Left cardiac atrium (tissue), 4 donors: ENCODE measurements at regions not wholly inside any gene's neighbourhood (a gene's known extent, or its start where the extent isn't known, plus 50 kb on each side); places are given as distances from the start of the nearest gene placed in this dataset.

Experiments used
- ATAC-seq, 2 donors: fragments of 200-7000 bp; cut with Tn5 transposase; one replicate each; pipeline ENCODE4 v1.9.1; 2020; ENCODE audit warnings: mild to moderate bottlenecking in 2 of 2, moderate library complexity in 2 of 2
- DNase-seq: peaks from one replicate; pipeline ENCODE4 v3.0.0-alpha.2; 2020
- intact Hi-C, 2 donors: fragments of 100-400 bp; cut with DNase I; formaldehyde crosslinking; loops; one replicate each; pipeline versions ENCODE4 v1.14.1 to v1.15.1; 2022 to 2023
- donor health status: DM: no; HTN: yes; CAD: no.
- donor health status: DM: no; HTN: yes; CAD: no; lungs with severe emphysema.
- donor health status: DM: yes; HTN: yes; CAD: no.
- donor health status: Dilated cardiomyopathy.

DNA sequence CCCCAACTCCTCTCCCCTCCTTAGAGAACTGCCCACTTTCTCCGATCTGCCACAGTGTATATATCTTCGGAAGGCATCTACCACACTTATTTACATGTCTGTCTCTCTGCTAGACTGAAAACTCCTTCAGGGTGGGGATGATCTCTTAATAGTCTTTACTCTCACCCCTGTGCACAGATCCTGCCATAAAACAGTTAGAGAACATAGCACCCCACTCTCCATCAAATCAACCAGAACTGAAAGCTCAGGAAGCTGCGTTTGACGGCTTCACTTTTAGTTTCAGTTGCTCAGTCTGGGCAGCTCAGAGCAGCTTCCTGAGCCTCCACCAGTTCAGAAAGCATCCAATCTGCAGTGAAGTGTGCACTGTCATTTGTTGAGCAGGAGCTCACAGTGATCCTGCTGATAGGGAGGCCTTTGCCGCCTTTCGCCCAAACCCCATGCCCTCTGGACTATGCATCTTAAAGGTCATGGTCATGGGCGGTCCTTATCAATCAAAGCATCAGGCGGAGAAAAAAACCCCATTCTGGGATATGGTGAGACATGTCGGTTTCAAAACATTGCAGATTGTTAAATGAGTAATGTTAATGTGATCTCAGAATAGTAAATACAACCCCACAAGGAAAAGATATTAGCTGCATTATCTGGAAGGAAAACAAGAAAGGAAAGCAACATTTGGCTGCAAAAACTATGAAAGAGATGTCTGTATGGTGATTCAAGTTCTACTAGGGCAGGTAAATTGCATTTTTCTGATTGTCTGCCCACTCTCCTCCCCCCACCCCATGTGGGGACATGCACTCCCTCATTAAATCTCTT lies 167.1 kb upstream of the ADO start:
- DNase-seq (peak; percentile 24), ATAC-seq (peak; percentile 66 to 82)
- intact Hi-C loops = loop anchor here in 1 of 2 donors (5.0 kb wide), 1 partner anchor 180 kb away; the partner anchor contains the start of gene EGR2

DNA sequence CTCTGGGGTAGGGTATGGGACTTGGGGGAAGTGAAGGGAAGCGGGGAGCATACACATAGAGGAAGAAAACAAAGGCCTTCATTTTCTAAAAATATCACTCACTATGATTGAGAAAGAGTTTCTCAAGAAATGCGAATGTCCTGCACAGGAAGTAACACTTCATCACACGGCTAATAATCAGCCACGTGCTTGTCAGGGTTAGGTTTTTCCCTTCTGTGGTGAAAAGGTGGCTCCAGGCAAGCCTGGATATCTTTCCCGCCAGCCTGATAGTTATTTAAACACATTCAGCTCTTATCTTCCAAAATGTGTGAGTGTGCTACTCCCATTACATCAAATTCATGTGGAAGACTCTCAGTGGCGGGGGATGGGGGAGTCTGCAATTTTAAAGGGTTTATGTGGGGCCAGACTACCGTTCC lies 166.4 kb upstream of the ADO start:
- peak; percentile 28 for DNase-seq
- intact Hi-C loops = loop anchor here in 1 of 2 donors (5.0 kb wide), 1 partner anchor 179 kb away; the partner anchor contains the start of gene EGR2
- ATAC-seq = peak; percentile 79 to 82

- no peak for ATAC-seq
- intact Hi-C loops = loop anchor here in 1 of 2 donors (5.0 kb wide), 1 partner anchor 178 kb away; the partner anchor contains the start of gene EGR2
These were observed 165.4 kb upstream of the ADO start for GRCh38 chr10:62639144-62639543.

GRCh38 chr10:62640411-62640810 lies 164.1 kb upstream of the ADO start:
- peak in 1 of 2 donors; percentile 33 for ATAC-seq

More at GRCh38 chr10:62639144-62639543, 165.4 kb upstream of the ADO start:
- no peak for DNase-seq

DNA sequence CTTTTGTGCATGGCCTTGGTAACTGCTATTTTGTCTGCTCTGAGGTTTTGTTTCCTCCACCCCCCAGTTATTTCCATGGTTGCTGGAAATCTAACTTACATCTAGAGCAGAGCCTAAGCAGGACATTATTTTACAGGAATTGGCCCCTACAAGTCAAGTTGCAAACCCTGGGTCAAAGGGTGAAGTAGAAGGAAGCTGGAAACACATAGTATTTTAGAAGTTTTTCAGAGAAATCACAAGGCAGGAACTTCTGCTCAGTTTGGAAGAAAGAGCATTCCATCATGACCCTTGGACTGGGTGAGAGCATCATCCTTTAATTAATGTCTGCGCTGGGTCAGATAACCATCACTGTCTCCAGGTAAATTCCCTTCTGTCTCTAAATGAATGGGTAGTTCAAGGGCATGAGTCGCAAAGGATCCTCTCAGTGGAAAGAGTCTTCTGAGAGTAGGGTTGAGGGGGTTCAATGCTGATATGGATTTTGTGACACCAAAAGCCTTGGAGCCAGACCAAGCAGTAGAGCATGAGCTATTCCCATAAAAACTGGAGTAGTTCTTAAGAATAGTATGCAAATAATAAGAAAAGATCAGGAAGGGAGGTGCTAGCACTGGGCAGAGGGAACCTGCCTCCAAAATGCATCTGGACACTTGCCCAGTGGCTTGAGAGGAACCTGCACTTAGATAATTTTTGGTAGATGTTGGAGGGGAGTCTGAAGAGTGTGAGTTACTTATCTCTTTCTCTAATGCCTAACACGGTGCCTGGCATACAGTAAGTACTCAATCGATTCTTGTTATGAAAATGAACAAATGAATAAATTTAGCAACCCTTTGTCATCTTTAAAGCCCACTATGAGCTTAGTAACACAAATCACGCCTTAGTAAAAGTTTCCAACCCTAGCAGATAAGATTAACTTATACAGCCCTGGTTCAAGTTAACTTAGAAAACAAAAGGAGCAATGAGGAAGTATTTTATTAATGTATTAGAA lies 160.6 kb upstream of the ADO start:
- no peak for ATAC-seq
- intact Hi-C loops = no loop called here
- no peak for DNase-seq

More at GRCh38 chr10:62640411-62640810, 164.1 kb upstream of the ADO start:
- DNase-seq = peak; percentile 32
- intact Hi-C loops = no loop called here

GRCh38 chr10:62647375-62648092 lies 157.0 kb upstream of the ADO start:
- DNase-seq (no peak), ATAC-seq (no peak)
- intact Hi-C loops = no loop called here

- intact Hi-C loops = no loop called here
- ATAC-seq (no peak), DNase-seq (no peak)
These were observed 155.6 kb upstream of the ADO start for GRCh38 chr10:62648921-62649320.

DNA sequence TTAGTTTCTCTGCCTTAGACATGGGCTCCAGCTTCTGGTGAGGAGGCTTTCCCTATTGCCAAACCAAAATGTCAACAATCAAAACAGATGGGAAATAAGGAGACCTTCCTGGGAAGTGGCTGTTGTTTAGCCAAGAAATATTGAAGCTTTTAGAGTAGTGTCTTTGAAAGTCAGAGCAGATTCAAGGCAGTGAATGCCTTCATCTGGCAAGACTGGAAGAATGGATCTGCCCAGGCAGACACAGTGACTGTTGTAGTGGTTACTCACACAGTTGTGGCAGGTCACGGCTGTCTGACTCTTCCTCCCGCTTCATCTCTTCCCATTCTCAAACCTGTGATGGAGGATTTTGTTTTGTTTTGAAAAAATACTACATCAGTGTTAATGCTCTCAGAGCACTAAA lies 154.1 kb upstream of the ADO start:
- intact Hi-C loops = no loop called here
- ATAC-seq = no peak
- DNase-seq = no peak

DNA sequence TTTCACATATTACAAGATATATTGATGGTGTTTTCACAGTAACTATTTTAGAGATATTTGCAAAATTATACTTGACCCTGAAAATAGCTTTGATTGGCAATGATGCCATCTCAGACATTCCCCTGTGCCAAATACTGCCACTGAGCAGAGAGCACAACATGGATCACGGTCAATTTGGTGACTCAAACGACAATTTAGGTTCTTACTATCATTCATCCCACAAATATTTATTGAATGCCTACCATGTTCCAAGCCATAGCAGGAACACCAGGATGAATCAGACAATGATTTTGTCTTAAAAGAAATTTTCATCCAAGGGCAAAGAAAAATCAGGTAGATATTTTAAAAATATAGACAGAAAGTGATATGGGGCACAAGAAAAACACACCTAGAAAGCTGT lies 153.2 kb upstream of the ADO start:
- ATAC-seq (no peak), DNase-seq (no peak)
- intact Hi-C loops = no loop called here

GRCh38 chr10:62652114-62652513 lies 152.4 kb upstream of the ADO start:
- ATAC-seq (no peak), DNase-seq (no peak)
- intact Hi-C loops = no loop called here

DNA sequence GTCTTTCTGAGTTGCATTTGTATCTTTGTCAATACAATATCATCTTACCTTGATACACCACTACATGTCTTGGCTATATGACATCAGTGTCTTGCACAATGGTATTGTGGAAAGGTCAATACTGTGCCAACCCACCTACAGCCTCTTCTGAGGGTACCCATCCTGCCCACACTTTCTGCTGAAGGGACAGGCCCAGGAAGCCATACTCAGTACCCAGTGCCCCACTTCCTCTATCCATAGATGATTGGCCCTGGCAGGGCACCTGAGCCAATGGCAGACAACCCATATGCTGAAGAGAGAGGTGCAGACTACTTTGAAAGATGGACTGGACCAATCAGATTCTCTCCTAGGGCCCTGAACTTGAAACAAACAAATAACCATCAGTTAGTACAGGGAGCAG lies 152.0 kb upstream of the ADO start:
- intact Hi-C loops = no loop called here
- ATAC-seq (no peak), DNase-seq (no peak)

- intact Hi-C loops = no loop called here
- ATAC-seq (no peak), DNase-seq (no peak)
These were observed 151.3 kb upstream of the ADO start for GRCh38 chr10:62653254-62653653.

DNA sequence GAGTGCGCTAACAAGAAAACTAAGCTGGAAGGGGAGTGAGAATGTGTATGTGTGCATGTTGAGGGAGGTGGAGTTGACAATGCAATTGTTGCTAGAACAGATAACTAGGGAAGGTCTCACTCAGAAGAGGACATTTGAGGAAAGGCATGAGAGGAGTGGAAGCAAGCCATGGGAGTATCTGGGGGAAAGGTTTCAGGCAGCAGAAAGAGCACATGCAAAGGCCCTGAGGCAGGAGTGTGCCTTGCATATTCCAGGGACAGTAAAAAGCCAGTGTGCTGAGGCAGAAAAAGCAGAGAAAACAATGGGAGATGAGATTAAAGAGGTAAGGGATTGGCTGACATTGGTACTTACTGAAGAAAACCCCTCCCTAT lies 149.6 kb upstream of the ADO start:
- DNase-seq (no peak), ATAC-seq (no peak)
- intact Hi-C loops = no loop called here

DNA sequence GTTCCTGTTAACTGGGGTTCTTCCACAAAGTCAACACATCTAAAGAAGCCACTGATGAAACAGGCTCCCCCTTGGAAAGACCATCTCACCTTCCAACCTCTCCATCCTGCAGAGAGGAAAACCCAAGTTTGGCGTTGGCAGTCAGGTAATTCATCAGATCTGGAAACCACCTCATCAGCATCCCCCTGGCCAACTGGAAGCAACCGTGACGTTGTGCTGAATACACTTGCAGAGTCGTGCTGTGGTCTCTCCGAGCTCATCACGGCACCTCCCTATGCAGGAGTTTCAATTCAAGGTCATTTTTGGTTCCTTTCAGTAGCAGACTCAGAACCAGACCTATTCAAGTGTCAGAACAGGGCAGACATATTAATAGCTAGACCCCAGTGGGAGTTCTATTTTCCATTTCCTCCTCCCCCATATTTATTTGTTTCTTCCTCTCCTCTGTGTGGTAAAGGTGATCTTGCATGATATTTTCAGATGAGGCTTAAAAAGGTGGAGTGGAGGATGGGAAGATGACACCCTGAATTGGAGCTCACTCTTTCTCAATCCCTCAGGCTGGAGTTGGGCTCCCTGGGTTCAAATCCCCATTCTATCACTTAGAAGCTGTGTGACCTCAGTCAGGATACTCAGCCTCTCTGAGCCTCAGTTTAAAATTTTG lies 149.1 kb upstream of the ADO start:
- DNase-seq (no peak), ATAC-seq (no peak)
- intact Hi-C loops = no loop called here

DNA sequence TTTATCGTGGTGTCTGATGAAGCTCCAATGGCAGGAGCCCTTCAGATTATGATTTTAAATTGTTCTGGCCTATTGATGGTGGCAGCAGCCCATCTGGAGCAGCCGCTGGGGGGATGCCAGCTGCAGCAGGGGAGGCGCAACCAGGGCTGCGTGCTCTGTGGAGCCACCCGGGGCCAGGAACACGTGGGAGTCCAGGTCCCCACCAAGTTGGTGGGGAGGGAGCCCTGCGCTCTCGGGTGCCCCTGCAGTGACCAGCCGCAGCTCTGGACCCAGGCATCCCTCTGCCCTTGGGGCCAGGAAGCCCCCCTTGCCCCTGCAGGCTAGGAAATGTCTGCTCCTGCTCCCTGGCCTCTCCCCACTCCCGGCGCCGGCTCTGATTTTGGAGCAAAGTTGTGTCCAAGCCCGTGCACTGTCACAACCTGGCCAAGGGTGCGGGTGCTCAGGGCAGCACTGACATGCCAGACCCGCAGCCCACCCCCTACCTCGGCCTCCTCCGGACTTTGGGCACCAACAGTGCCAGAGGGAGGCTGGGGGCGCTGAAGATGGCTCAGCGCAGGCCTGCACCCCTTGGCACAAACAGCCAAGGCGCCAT lies 147.2 kb upstream of the ADO start:
- intact Hi-C loops = no loop called here
- no peak for DNase-seq
- ATAC-seq = no peak

DNA sequence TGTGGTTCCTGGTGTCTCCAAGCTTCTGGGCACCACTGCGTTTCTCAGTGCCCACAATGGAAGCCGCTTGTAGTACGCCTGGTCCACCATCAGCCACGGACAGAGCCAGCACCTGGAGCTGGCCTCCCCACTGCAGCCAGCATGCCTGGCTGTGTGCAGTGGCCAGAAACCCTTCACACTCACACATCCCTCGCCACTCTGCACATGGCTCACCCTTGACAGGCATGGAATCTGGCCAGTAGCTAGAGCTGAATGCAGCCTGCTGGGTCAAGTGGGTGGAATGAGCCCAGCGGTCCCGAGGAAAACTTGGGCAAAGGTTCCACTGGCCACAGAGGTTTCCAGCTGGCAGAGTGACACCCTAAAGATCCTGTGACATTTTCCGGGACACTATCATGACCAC lies 146.0 kb upstream of the ADO start:
- intact Hi-C loops = no loop called here
- ATAC-seq = peak; percentile 93 to 97
- DNase-seq = peak; percentile 46

GRCh38 chr10:62661143-62661542 lies 143.4 kb upstream of the ADO start:
- intact Hi-C loops = no loop called here
- no peak for ATAC-seq
- DNase-seq = no peak

DNA sequence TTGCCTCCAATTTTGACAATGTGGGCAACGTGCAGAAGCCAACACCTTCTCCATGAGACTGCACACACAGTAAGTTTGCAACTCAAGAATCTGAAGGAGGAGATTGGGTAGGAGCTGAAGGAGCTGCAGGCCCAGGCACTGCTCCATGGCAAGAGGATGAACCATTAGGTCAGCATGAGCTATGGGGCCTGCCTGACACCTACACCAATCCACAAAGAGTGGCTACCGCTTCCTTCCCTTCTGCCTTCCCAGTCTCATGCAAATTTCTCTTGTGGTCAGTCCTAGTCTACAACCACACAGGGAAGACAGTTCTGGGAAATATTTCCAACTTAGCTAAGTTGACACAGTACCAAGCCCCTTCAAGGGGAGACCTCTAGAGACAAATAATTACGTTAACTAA lies 142.0 kb upstream of the ADO start:
- ATAC-seq (no peak), DNase-seq (no peak)
- intact Hi-C loops = no loop called here
